ENCODE measurements at regions not wholly inside any gene's neighbourhood (a gene's known extent, or its start where the extent isn't known, plus 50 kb on each side); places are given as distances from the start of the nearest gene placed in this dataset.

DNA sequence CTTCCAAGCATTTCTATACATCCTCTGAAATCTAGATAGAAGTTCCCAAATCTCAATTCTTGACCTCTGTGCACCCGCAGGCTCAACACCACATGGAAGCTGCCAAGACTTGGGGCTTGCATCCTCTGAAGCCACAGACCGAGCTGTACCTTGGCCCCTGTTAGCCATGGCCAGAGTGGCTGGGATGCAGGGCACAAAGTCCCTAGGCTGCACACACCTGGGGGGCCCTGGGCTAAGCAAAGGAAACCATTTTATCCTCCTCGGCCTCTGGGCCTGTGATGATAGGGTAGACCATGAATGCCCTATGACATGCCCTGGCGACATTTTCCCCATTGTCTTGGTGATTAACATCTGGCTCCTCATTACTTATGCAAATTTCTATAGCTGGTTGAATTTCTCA is 97.1 kb upstream of the CCDC39 start:
- TF ChIP-seq EZH2phosphoT487 (IDR thresholded peaks at IDR 0.05; ENCODE audit: insufficient read depth, low read depth) (no peak), EZH2 (IDR thresholded peaks at IDR 0.05; ENCODE audit: insufficient read depth, poor library complexity, severe bottlenecking) (no peak)
